Loucy (cell line): ENCODE measurements at regions not wholly inside any gene's neighbourhood (a gene's known extent, or its start where the extent isn't known, plus 50 kb on each side); places are given as distances from the start of the nearest gene placed in this dataset.

Source experiments
- H2AFZ ChIP-seq: fragments of 200-600 bp; sonication (generic); 2 replicates; pipeline ENCODE4 v1.6.0; 2016; ENCODE audit warnings: antibody characterized with exemption, mild to moderate bottlenecking, low read length, moderate library complexity
- H3F3A ChIP-seq: fragments of 200-600 bp; 2 replicates; pipeline ENCODE4 v1.6.0; 2016; ENCODE audit warnings: antibody characterized with exemption, low read depth, mild to moderate bottlenecking
- H3K27me3 ChIP-seq: fragments of 200-600 bp; sonication (generic); 2 replicates; pipeline ENCODE4 v1.6.1; 2014; ENCODE audit warnings: low read length, mild to moderate bottlenecking; ENCODE audit not compliant: insufficient read depth, poor library complexity, severe bottlenecking
- H3K36me3 ChIP-seq: fragments of 200-600 bp; sonication (generic); 2 replicates; pipeline ENCODE4 v1.6.1; 2016; ENCODE audit warnings: low read length; ENCODE audit not compliant: insufficient read depth
- H3K4me1 ChIP-seq: fragments of 200-600 bp; sonication (generic); 2 replicates; pipeline ENCODE4 v1.5.1; 2014; ENCODE audit warnings: low read length, mild to moderate bottlenecking; ENCODE audit not compliant: insufficient read depth, poor library complexity, severe bottlenecking
- H3K4me2 ChIP-seq: fragments of 200-600 bp; sonication (generic); 2 replicates; pipeline ENCODE4 v1.6.0; 2014; ENCODE audit warnings: antibody characterized with exemption, low read length, low read depth, mild to moderate bottlenecking; ENCODE audit not compliant: poor library complexity, severe bottlenecking
- H3K4me3 ChIP-seq: fragments of 200-600 bp; sonication (generic); 2 replicates; pipeline ENCODE4 v1.5.1; 2014; ENCODE audit warnings: low read length, mild to moderate bottlenecking, mixed read lengths; ENCODE audit not compliant: poor library complexity, severe bottlenecking
- H3K79me2 ChIP-seq: fragments of 200-600 bp; sonication (generic); 2 replicates; pipeline ENCODE4 v1.6.1; 2014; ENCODE audit warnings: low read length; ENCODE audit not compliant: insufficient read depth
- H3K9ac ChIP-seq: fragments of 200-600 bp; sonication (generic); 2 replicates; pipeline ENCODE4 v1.6.0; 2014; ENCODE audit warnings: mild to moderate bottlenecking, low read depth, low read length, moderate library complexity; ENCODE audit not compliant: poor library complexity, severe bottlenecking
- H3K9me2 ChIP-seq: fragments of 200-600 bp; sonication (generic); replicated peaks from 2 replicates; pipeline ENCODE4 v1.6.1; 2016; ENCODE audit warnings: low read depth, low read length, mixed read lengths
- H3K9me3 ChIP-seq: fragments of 200-600 bp; sonication (generic); 2 replicates; pipeline ENCODE4 v1.6.1; 2014; ENCODE audit warnings: mild to moderate bottlenecking, antibody characterized with exemption, low read length, low read depth; ENCODE audit not compliant: insufficient read depth
- H4K20me1 ChIP-seq: fragments of 200-600 bp; sonication (generic); 2 replicates; pipeline ENCODE4 v1.6.0; 2014; ENCODE audit warnings: antibody characterized with exemption, low read length, mild to moderate bottlenecking; ENCODE audit not compliant: insufficient read depth, poor library complexity, severe bottlenecking
- EZH2phosphoT487 ChIP-seq: fragments of 200-600 bp; IDR thresholded peaks from 2 replicates; pipeline ENCODE4 v1.6.1; 2018; ENCODE audit warnings: antibody characterized with exemption, mild to moderate bottlenecking, moderate library complexity, borderline replicate concordance
- TF ChIP-seq, protein P1 (sequence below): fragments of 200-600 bp; sonication (generic); conservative IDR thresholded peaks from 2 replicates; pipeline ENCODE4 v1.5.1; 2014; ENCODE audit warnings: mild to moderate bottlenecking, antibody characterized with exemption, low read length

GRCh38 chr12:130054803-130055202 is 107.5 kb upstream of the FZD10 start:
- H3K9me2 ChIP-seq, result no peaks in the 10 kb centered on the region
- no peak overlapping the region for H3K4me3 ChIP-seq
- no peaks in the 10 kb centered on the region for H3K4me1 ChIP-seq
- H3K9me3 ChIP-seq, result no peaks in the 10 kb centered on the region
- no peak overlapping the region for H2AFZ ChIP-seq
- no peaks in the 10 kb centered on the region for H3K36me3 ChIP-seq
- H3K4me2 ChIP-seq, result no peak overlapping the region
- H3K27me3 ChIP-seq, result no peaks in the 10 kb centered on the region
- no peaks in the 10 kb centered on the region for H3F3A ChIP-seq
- TF ChIP-seq EZH2phosphoT487, result no peak
- TF ChIP-seq, protein P1, sequence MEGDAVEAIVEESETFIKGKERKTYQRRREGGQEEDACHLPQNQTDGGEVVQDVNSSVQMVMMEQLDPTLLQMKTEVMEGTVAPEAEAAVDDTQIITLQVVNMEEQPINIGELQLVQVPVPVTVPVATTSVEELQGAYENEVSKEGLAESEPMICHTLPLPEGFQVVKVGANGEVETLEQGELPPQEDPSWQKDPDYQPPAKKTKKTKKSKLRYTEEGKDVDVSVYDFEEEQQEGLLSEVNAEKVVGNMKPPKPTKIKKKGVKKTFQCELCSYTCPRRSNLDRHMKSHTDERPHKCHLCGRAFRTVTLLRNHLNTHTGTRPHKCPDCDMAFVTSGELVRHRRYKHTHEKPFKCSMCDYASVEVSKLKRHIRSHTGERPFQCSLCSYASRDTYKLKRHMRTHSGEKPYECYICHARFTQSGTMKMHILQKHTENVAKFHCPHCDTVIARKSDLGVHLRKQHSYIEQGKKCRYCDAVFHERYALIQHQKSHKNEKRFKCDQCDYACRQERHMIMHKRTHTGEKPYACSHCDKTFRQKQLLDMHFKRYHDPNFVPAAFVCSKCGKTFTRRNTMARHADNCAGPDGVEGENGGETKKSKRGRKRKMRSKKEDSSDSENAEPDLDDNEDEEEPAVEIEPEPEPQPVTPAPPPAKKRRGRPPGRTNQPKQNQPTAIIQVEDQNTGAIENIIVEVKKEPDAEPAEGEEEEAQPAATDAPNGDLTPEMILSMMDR, result no peak
- H3K9ac ChIP-seq, result no peak overlapping the region
- H3K79me2 ChIP-seq, result no peaks in the 10 kb centered on the region
- no peaks in the 10 kb centered on the region for H4K20me1 ChIP-seq

- H3K36me3 ChIP-seq, result no peaks in the 10 kb centered on the region
- H3K9me3 ChIP-seq, result no peaks in the 10 kb centered on the region; the same call in 1 of the 2 replicates
- H3K9ac ChIP-seq, result no peak overlapping the region
- no peak overlapping the region for H3K4me3 ChIP-seq
- no peak overlapping the region for H2AFZ ChIP-seq
- H3K4me2 ChIP-seq, result no peak overlapping the region
- H3K79me2 ChIP-seq, result no peaks in the 10 kb centered on the region
- H3K9me2 ChIP-seq, result no peaks in the 10 kb centered on the region
- TF ChIP-seq EZH2phosphoT487, result no peak
- no peaks in the 10 kb centered on the region for H4K20me1 ChIP-seq
- no peaks in the 10 kb centered on the region for H3F3A ChIP-seq
- H3K4me1 ChIP-seq, result no peaks in the 10 kb centered on the region
- no peaks in the 10 kb centered on the region for H3K27me3 ChIP-seq
These were observed 103.3 kb upstream of the FZD10 start for GRCh38 chr12:130058926-130059472.

- no peak overlapping the region for H2AFZ ChIP-seq
- no peaks in the 10 kb centered on the region for H3K4me1 ChIP-seq
- H4K20me1 ChIP-seq, result no peaks in the 10 kb centered on the region
- no peaks in the 10 kb centered on the region for H3F3A ChIP-seq
- no peaks in the 10 kb centered on the region for H3K36me3 ChIP-seq
- H3K27me3 ChIP-seq, result no peaks in the 10 kb centered on the region
- no peaks in the 10 kb centered on the region for H3K79me2 ChIP-seq
- no peak overlapping the region for H3K9ac ChIP-seq
- H3K4me2 ChIP-seq, result no peak overlapping the region
- H3K4me3 ChIP-seq, result no peak overlapping the region
- H3K9me3 ChIP-seq, result no peaks in the 10 kb centered on the region; the same call in 1 of the 2 replicates
- TF ChIP-seq, protein P1, result no peak
- TF ChIP-seq EZH2phosphoT487, result no peak
- H3K9me2 ChIP-seq, result no peaks in the 10 kb centered on the region
These were observed 98.4 kb upstream of the FZD10 start for GRCh38 chr12:130063866-130064265.

DNA sequence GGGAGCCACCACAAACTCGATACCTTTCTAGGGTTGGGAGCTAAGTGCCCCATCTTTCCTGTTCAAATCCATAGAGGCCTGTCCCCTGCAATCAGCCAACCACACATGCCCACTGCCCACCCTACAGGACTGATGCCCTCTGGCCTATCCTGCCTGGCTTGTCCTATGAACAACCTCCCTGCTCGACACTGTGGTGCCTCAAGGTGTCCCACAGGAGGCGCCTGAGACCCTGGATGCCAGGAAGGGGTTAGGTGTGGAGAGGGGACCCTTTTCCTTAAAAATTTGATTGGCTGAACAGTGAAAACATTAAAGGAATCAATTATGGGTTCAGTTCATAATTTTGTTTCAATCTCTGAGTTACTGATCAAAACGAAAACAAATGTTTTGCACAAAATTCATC is 97.3 kb upstream of the FZD10 start:
- H3K4me1 ChIP-seq, result no peaks in the 10 kb centered on the region
- H3K79me2 ChIP-seq, result no peaks in the 10 kb centered on the region
- no peaks in the 10 kb centered on the region for H3K27me3 ChIP-seq
- no peak overlapping the region for H3K4me2 ChIP-seq
- no peak overlapping the region for H3K9ac ChIP-seq
- H3K9me2 ChIP-seq, result no peaks in the 10 kb centered on the region
- no peaks in the 10 kb centered on the region for H3K36me3 ChIP-seq
- no peaks in the 10 kb centered on the region for H3F3A ChIP-seq
- no peak for TF ChIP-seq EZH2phosphoT487
- TF ChIP-seq, protein P1, result peak; percentile 30; the same call in 1 of the 2 replicates
- no peaks in the 10 kb centered on the region for H4K20me1 ChIP-seq
- H2AFZ ChIP-seq, result no peak overlapping the region
- H3K9me3 ChIP-seq, result no peaks in the 10 kb centered on the region; the same call in 1 of the 2 replicates
- no peak overlapping the region for H3K4me3 ChIP-seq
